ENCODE measurements at regions not wholly inside any gene's neighbourhood (a gene's known extent, or its start where the extent isn't known, plus 50 kb on each side); places are given as distances from the start of the nearest gene placed in this dataset.

- TF ChIP-seq, protein P1, sequence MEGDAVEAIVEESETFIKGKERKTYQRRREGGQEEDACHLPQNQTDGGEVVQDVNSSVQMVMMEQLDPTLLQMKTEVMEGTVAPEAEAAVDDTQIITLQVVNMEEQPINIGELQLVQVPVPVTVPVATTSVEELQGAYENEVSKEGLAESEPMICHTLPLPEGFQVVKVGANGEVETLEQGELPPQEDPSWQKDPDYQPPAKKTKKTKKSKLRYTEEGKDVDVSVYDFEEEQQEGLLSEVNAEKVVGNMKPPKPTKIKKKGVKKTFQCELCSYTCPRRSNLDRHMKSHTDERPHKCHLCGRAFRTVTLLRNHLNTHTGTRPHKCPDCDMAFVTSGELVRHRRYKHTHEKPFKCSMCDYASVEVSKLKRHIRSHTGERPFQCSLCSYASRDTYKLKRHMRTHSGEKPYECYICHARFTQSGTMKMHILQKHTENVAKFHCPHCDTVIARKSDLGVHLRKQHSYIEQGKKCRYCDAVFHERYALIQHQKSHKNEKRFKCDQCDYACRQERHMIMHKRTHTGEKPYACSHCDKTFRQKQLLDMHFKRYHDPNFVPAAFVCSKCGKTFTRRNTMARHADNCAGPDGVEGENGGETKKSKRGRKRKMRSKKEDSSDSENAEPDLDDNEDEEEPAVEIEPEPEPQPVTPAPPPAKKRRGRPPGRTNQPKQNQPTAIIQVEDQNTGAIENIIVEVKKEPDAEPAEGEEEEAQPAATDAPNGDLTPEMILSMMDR (IDR thresholded peaks at IDR 0.05): no peak
- no peak for TF ChIP-seq POLR2A (IDR thresholded peaks at IDR 0.05)
- TF ChIP-seq EP300 (IDR thresholded peaks at IDR 0.05): no peak
- TF ChIP-seq POLR2AphosphoS5 (IDR thresholded peaks at IDR 0.05): no peak
Observed at GRCh38 chr5:152861231-152861630, 456.2 kb upstream of the NMUR2 start.
